ENCODE measurements at regions not wholly inside any gene's neighbourhood (a gene's known extent, or its start where the extent isn't known, plus 50 kb on each side); places are given as distances from the start of the nearest gene placed in this dataset.

DNA sequence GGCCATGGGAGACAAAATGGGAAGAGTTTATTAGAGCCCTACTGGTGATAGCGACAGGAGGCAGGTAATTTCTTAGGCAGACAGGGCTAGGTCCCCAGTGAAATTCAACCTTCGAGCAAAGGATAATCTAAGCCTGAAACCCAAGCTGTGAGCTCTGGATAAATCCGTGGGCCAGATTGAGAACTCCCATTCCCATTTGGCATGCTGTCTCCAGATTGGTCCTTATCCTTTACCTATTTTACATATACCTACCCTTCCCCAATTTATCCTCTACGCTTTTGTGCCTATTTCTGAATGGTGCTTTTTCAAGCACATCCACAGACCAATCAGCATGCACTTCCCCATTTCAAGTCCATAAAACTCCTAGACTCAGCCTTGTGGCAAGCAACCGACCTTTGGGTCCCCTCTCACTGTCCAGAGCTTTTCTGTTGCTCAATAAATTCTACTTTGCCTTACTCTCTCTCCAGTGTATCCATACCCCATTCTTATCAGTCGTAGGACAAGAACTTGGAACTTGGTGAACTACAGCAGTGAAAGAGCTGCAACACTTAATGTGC, 268.0 kb downstream of the MYCN start:
- H3K36me3 ChIP-seq (replicated peaks in 1 of 2; ENCODE audit: control extremely low read depth in 1 of 2, control insufficient read depth in 1 of 2, extremely low read depth in 1 of 2, insufficient read depth in 2 of 2, low read length in 1 of 2) = no peaks in the 10 kb centered on the region
- H4K20me1 ChIP-seq (ENCODE audit: control insufficient read depth, insufficient read depth, low read length, poor library complexity, severe bottlenecking) = no peaks in the 10 kb centered on the region
- Mint-ChIP-seq H3K27me3 (no peaks in the 10 kb centered on the region), H3K4me3 (no peak overlapping the region), H3K4me1 (no peaks in the 10 kb centered on the region), H3K9me3 (ENCODE audit: insufficient read depth) (peaks cover 9% of the 10 kb centered on the region), H3K27ac (no peak overlapping the region)
- no peak overlapping the region for H2AFZ ChIP-seq (ENCODE audit: insufficient read depth, low read depth, low read length, poor library complexity, severe bottlenecking)
- ChIA-PET CTCF (no interaction called here), POLR2A (no interaction called here)
- H3K4me2 ChIP-seq (replicated peaks; ENCODE audit: low read depth, low read length, poor library complexity, severe bottlenecking) = no peak overlapping the region
- TF ChIP-seq, protein P1, sequence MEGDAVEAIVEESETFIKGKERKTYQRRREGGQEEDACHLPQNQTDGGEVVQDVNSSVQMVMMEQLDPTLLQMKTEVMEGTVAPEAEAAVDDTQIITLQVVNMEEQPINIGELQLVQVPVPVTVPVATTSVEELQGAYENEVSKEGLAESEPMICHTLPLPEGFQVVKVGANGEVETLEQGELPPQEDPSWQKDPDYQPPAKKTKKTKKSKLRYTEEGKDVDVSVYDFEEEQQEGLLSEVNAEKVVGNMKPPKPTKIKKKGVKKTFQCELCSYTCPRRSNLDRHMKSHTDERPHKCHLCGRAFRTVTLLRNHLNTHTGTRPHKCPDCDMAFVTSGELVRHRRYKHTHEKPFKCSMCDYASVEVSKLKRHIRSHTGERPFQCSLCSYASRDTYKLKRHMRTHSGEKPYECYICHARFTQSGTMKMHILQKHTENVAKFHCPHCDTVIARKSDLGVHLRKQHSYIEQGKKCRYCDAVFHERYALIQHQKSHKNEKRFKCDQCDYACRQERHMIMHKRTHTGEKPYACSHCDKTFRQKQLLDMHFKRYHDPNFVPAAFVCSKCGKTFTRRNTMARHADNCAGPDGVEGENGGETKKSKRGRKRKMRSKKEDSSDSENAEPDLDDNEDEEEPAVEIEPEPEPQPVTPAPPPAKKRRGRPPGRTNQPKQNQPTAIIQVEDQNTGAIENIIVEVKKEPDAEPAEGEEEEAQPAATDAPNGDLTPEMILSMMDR (IDR thresholded peaks at IDR 0.05) = no peak
- no peak for TF ChIP-seq EZH2 (IDR thresholded peaks at IDR 0.05; ENCODE audit: borderline replicate concordance, insufficient read depth, low read depth, low read length, poor library complexity, severe bottlenecking)
- peaks cover 0 to 12% (median 8%) of the 10 kb centered on the region in 3 donors for H3K9me3 ChIP-seq (ENCODE audit: control extremely low read depth in 1 of 3, control insufficient read depth in 2 of 3, insufficient read depth in 1 of 3, low read length in 2 of 3)
- DNase-seq = no peak
- no peaks in the 10 kb centered on the region for H3K4me1 ChIP-seq (ENCODE audit: control insufficient read depth in 2 of 2, insufficient read depth in 2 of 2, low read length in 2 of 2)
- H3K27me3 ChIP-seq (replicated peaks in 1 of 4; ENCODE audit: control extremely low read depth in 1 of 4, control insufficient read depth in 3 of 4, insufficient read depth in 4 of 4, low read length in 3 of 4) = no peaks in the 10 kb centered on the region
- intact Hi-C loops (cut with micrococcal nuclease) = no loop called here
- no peaks in the 10 kb centered on the region for H3K79me2 ChIP-seq (ENCODE audit: control insufficient read depth, insufficient read depth, low read length)
- no peak overlapping the region for H3K27ac ChIP-seq (ENCODE audit: low read length in 2 of 2)
- H3K9ac ChIP-seq (ENCODE audit: low read length) = no peak overlapping the region
- 82% methylated on average over 4 of the region's 6 CpGs for WGBS (ENCODE audit: insufficient coverage)
- no peak overlapping the region for H3K4me3 ChIP-seq (ENCODE audit: control extremely low read depth in 1 of 5, extremely low read depth in 1 of 5, insufficient read depth in 1 of 5, low read depth in 2 of 5, low read length in 4 of 5)
- no peak for ATAC-seq (ENCODE audit: low read depth)

DNA sequence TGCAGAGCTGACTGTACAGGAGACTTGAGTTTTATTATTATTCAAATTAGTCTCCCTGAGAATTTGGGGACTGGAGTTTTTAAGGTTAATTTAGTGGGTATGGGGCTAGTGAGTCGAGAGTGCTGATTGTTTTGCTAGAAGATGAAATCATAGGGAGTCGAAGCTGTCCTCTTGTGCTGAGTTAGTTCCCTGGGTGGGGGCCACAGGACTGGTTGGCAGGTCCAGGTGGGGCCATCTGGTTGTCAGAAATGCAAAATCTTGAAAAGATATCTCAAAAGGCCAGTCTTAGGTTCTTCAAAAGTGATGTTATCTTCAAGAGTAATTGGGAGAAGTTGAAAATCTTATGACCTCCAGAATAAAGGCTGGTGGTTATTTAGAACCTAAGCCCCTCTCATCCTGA, 267.3 kb downstream of the MYCN start:
- POLR2A ChIA-PET = no interaction called here
- no peak overlapping the region for H3K9ac ChIP-seq (ENCODE audit: low read length)

More for the DNA sequence above, 267.3 kb downstream of the MYCN start:
- no peaks in the 10 kb centered on the region for H3K27me3 Mint-ChIP-seq
- Histone ChIP-seq H3K4me2 (replicated peaks; ENCODE audit: low read depth, low read length, poor library complexity, severe bottlenecking) (no peak overlapping the region), H3K27me3 (replicated peaks in 1 of 4; ENCODE audit: control extremely low read depth in 1 of 4, control insufficient read depth in 3 of 4, insufficient read depth in 4 of 4, low read length in 3 of 4) (no peaks in the 10 kb centered on the region), H3K36me3 (replicated peaks in 1 of 2; ENCODE audit: control extremely low read depth in 1 of 2, control insufficient read depth in 1 of 2, extremely low read depth in 1 of 2, insufficient read depth in 2 of 2, low read length in 1 of 2) (no peaks in the 10 kb centered on the region), H3K27ac (ENCODE audit: low read length in 2 of 2) (no peak overlapping the region), H2AFZ (ENCODE audit: insufficient read depth, low read depth, low read length, poor library complexity, severe bottlenecking) (no peak overlapping the region), H3K4me3 (ENCODE audit: control extremely low read depth in 1 of 5, extremely low read depth in 1 of 5, insufficient read depth in 1 of 5, low read depth in 2 of 5, low read length in 4 of 5) (no peak overlapping the region), H3K4me1 (ENCODE audit: control insufficient read depth in 2 of 2, insufficient read depth in 2 of 2, low read length in 2 of 2) (no peaks in the 10 kb centered on the region), H3K9me3 (ENCODE audit: control extremely low read depth in 1 of 3, control insufficient read depth in 2 of 3, insufficient read depth in 1 of 3, low read length in 2 of 3) (peaks cover 0 to 12% (median 8%) of the 10 kb centered on the region in 3 donors), H3K79me2 (ENCODE audit: control insufficient read depth, insufficient read depth, low read length) (no peaks in the 10 kb centered on the region), H4K20me1 (ENCODE audit: control insufficient read depth, insufficient read depth, low read length, poor library complexity, severe bottlenecking) (no peaks in the 10 kb centered on the region)
- intact Hi-C loops (cut with micrococcal nuclease) = no loop called here
- TF ChIP-seq EZH2 (IDR thresholded peaks at IDR 0.05; ENCODE audit: borderline replicate concordance, insufficient read depth, low read depth, low read length, poor library complexity, severe bottlenecking) = no peak
- TF ChIP-seq, protein P1 (IDR thresholded peaks at IDR 0.05) = no peak
- CTCF ChIA-PET = no interaction called here
- DNase-seq = no peak
- 80% methylated on average over 2 of the region's 2 CpGs for WGBS (ENCODE audit: insufficient coverage)
- no peak for ATAC-seq (ENCODE audit: low read depth)
- no peak overlapping the region for H3K27ac Mint-ChIP-seq
- peaks cover 9% of the 10 kb centered on the region for H3K9me3 Mint-ChIP-seq (ENCODE audit: insufficient read depth)
- no peaks in the 10 kb centered on the region for H3K4me1 Mint-ChIP-seq
- H3K4me3 Mint-ChIP-seq = no peak overlapping the region

Measured in B cell (primary cell).